AG10803 (cell line): ENCODE measurements at regions not wholly inside any gene's neighbourhood (a gene's known extent, or its start where the extent isn't known, plus 50 kb on each side); places are given as distances from the start of the nearest gene placed in this dataset.

Experiments used
- DNase-seq: peaks from one replicate; pipeline ENCODE4 v3.0.0; 2010; ENCODE audit warnings: low read depth
- H3K4me3 ChIP-seq: 2 replicates; pipeline ENCODE4 v1.5.1; 2011; ENCODE audit warnings: mild to moderate bottlenecking, low read length, control low read depth
- CTCF ChIP-seq: conservative IDR thresholded peaks from 2 replicates; pipeline ENCODE4 v1.5.1; 2011; ENCODE audit warnings: mild to moderate bottlenecking, low read length, control low read depth, inconsistent platforms

GRCh38 chr4:62717154-62717553 is 1517.0 kb downstream of the ADGRL3 start:
- DNase-seq: no peak
- TF ChIP-seq CTCF: no peak
- no peak overlapping the region for H3K4me3 ChIP-seq

- no peak for DNase-seq
- H3K4me3 ChIP-seq: no peak overlapping the region
- no peak for TF ChIP-seq CTCF
These were observed 1511.4 kb downstream of the ADGRL3 start for GRCh38 chr4:62711575-62711974.

GRCh38 chr4:62709618-62710252 is 1509.6 kb downstream of the ADGRL3 start:
- no peak; the same call in 1 of the 2 replicates for TF ChIP-seq CTCF
- H3K4me3 ChIP-seq: no peak overlapping the region
- no peak for DNase-seq

GRCh38 chr4:62706423-62706822 is 1506.3 kb downstream of the ADGRL3 start:
- TF ChIP-seq CTCF: no peak
- H3K4me3 ChIP-seq: no peak overlapping the region
- no peak for DNase-seq

GRCh38 chr4:62683799-62684566 is 1483.9 kb downstream of the ADGRL3 start:
- no peak for TF ChIP-seq CTCF
- no peak for DNase-seq

GRCh38 chr4:62676962-62677361 is 1476.8 kb downstream of the ADGRL3 start:
- TF ChIP-seq CTCF: no peak
- no peak overlapping the region for H3K4me3 ChIP-seq
- no peak for DNase-seq

More at GRCh38 chr4:62683799-62684566, 1483.9 kb downstream of the ADGRL3 start:
- H3K4me3 ChIP-seq: no peak overlapping the region

GRCh38 chr4:62670514-62670913 is 1470.4 kb downstream of the ADGRL3 start:
- DNase-seq: no peak
- TF ChIP-seq CTCF: no peak
- no peak overlapping the region for H3K4me3 ChIP-seq
